ACC112 (cell line): ENCODE measurements at regions not wholly inside any gene's neighbourhood (a gene's known extent, or its start where the extent isn't known, plus 50 kb on each side); places are given as distances from the start of the nearest gene placed in this dataset.

Experiments
- H2AFZ ChIP-seq: fragments of 200-600 bp; sonication (generic); one replicate; pipeline ENCODE4 v1.6.0; 2017; ENCODE audit warnings: antibody characterized with exemption, low read length; ENCODE audit not compliant: unreplicated experiment
- H3K27ac ChIP-seq: fragments of 200-600 bp; sonication (generic); 2 replicates; pipeline ENCODE4 v1.5.1; 2014; ENCODE audit warnings: low read depth, mild to moderate bottlenecking, antibody characterized with exemption, low read length, moderate library complexity
- H3K27me3 ChIP-seq: fragments of 200-600 bp; sonication (generic); 2 replicates; pipeline ENCODE4 v1.6.1; 2014; ENCODE audit warnings: mild to moderate bottlenecking, antibody characterized with exemption, low read length, moderate library complexity, mixed read lengths; ENCODE audit not compliant: insufficient read depth
- H3K36me3 ChIP-seq: fragments of 200-600 bp; sonication (generic); 2 replicates; pipeline ENCODE4 v1.6.1; 2016; ENCODE audit warnings: mild to moderate bottlenecking, antibody characterized with exemption, low read length, moderate library complexity, mixed read lengths; ENCODE audit not compliant: insufficient read depth
- H3K4me1 ChIP-seq: fragments of 200-600 bp; sonication (generic); one replicate; pipeline ENCODE4 v1.6.1; 2016; ENCODE audit warnings: low read length, mixed read lengths; ENCODE audit not compliant: insufficient read depth, unreplicated experiment, control insufficient read depth
- H3K4me3 ChIP-seq: fragments of 200-600 bp; sonication (generic); 2 replicates; pipeline ENCODE4 v1.5.1; 2014; ENCODE audit warnings: mild to moderate bottlenecking, low read depth, low read length
- H3K79me2 ChIP-seq: fragments of 200-600 bp; sonication (generic); one replicate; pipeline ENCODE4 v1.6.0; 2016; ENCODE audit warnings: low read length; ENCODE audit not compliant: control insufficient read depth, unreplicated experiment, insufficient read depth

GRCh38 chr22:22092974-22093373, 110.4 kb upstream of the TOP3B start:
- no peaks in the 10 kb centered on the region for H3K79me2 ChIP-seq
- peaks cover 64% of the 10 kb centered on the region for H3K27me3 ChIP-seq
- H3K4me1 ChIP-seq: no peaks in the 10 kb centered on the region
- H2AFZ ChIP-seq: no peak overlapping the region
- H3K36me3 ChIP-seq: no peaks in the 10 kb centered on the region
- H3K4me3 ChIP-seq: no peak overlapping the region
- H3K27ac ChIP-seq: no peak overlapping the region

- Histone ChIP-seq H3K36me3 (no peaks in the 10 kb centered on the region), H3K4me1 (no peaks in the 10 kb centered on the region), H2AFZ (no peak overlapping the region), H3K4me3 (no peak overlapping the region), H3K27ac (no peak overlapping the region), H3K27me3 (peaks cover 56% of the 10 kb centered on the region), H3K79me2 (no peaks in the 10 kb centered on the region)
Observed at GRCh38 chr22:22092101-22092500, 109.5 kb upstream of the TOP3B start.

DNA sequence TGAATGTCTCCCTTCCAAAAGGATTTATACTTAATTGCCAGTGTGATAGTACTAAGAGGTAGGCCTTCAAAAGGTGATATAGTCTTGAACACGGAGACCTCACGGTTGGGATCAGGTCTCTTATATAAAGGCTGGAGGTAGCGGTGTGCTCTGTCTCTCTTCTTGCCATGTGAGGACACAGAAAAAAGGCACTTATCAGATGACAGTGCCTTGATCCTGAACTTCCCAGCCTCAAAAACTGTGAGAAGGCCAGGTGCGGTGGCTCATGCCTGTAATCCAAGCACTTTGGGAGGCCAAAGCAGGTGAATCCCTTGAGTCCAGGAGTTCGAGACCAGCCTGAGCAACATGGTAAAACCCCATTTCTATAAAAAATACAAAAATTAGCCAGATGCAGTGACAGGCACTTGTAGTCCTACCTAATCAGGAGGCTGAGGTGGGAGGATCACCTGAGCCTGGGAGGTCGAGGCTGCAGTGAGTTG, 108.9 kb upstream of the TOP3B start:
- H3K79me2 ChIP-seq: no peaks in the 10 kb centered on the region
- H3K4me1 ChIP-seq: peaks cover 4% of the 10 kb centered on the region
- no peaks in the 10 kb centered on the region for H3K36me3 ChIP-seq
- no peak overlapping the region for H3K4me3 ChIP-seq
- H3K27me3 ChIP-seq: peaks cover 50% of the 10 kb centered on the region
- H2AFZ ChIP-seq: no peak overlapping the region
- H3K27ac ChIP-seq: no peak overlapping the region

GRCh38 chr22:22090650-22091399, 108.2 kb upstream of the TOP3B start:
- peaks cover 10% of the 10 kb centered on the region for H3K4me1 ChIP-seq
- no peak overlapping the region for H3K4me3 ChIP-seq
- H3K79me2 ChIP-seq: no peaks in the 10 kb centered on the region
- H2AFZ ChIP-seq: no peak overlapping the region
- no peaks in the 10 kb centered on the region for H3K36me3 ChIP-seq
- H3K27ac ChIP-seq: no peak overlapping the region
- peaks cover 45% of the 10 kb centered on the region for H3K27me3 ChIP-seq

DNA sequence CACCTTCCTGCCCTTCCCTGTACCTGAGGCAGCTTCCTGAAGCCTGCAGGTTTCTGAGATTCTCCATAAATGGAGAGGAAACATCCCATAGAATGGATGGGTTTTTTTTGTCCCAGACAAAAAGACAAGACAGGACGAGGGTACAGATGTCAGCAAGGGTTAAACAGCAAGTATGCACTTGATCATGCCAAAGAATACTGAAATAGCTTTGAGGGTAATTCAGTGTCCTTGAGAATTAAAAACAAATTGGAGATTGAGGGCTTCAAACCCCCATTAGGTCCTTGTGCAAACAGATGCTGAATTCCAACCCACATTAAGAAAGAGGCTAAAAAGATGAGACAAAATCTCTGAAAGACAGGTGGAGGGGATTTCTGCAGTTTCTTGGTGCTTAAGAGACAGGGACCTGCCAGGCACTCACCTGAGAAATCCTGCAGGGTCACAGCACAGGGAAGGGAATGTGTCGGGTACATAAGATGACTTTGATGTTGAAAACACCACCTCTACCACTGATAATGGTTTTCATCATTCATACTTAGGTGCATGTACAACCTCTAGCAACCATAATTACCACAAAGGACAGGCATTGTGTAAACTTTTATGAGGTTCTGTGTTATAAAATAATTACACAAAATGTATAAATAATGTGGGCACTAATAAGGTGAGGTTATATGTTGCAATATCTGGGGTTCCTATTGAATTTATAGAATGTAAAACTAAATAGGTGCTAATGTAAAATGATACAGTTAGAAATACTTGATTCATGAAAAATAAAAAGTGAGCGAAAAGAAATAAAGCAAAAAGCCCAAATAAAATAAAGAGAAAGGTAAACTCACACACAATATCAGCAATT, 107.1 kb upstream of the TOP3B start:
- Histone ChIP-seq H3K27ac (no peak overlapping the region), H3K4me1 (peaks cover 12% of the 10 kb centered on the region), H3K36me3 (no peaks in the 10 kb centered on the region), H3K27me3 (peaks cover 37% of the 10 kb centered on the region), H2AFZ (no peak overlapping the region), H3K4me3 (no peak overlapping the region), H3K79me2 (no peaks in the 10 kb centered on the region)

DNA sequence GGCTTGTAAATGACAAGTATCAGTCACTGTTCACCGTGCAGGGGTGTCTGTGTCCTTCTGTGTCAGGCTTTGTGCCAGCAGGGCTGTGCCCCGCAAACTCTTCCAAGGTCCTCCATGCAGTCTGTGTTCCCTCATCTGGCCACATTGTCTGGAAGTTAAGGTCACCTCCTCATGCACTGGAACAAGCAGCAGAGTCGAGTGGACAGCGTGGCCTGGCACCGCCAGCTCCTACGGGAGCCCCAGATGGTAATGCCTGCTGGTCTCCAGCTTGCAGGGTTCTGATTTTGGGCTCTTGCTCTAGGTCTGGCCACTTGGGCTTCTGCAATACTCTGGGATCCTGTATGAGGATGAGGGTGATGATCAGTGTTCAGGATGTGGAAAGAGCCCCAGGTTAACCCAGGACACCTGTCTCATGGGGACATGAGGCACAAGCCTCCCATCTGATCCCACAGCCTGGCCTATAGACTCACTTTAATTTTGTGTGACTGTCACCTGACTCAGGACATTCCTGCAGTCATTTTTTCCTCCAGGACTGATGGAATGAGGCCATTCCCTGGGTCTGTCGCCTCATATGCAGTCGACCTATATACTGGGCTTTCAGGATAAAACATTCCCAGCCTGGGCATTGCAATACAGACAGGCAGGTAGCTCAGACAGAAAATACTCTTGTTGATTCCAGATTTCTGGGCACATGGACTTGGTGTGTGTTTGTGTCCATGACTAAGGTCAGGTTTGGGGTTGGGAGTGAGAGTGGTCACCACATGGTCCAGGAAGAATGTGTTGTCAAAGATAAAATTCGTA, 106.3 kb upstream of the TOP3B start:
- Histone ChIP-seq H3K36me3 (no peaks in the 10 kb centered on the region), H3K4me1 (peaks cover 12% of the 10 kb centered on the region), H3K27ac (no peak overlapping the region), H3K27me3 (peaks cover 30% of the 10 kb centered on the region), H2AFZ (no peak overlapping the region), H3K4me3 (no peak overlapping the region), H3K79me2 (no peaks in the 10 kb centered on the region)

DNA sequence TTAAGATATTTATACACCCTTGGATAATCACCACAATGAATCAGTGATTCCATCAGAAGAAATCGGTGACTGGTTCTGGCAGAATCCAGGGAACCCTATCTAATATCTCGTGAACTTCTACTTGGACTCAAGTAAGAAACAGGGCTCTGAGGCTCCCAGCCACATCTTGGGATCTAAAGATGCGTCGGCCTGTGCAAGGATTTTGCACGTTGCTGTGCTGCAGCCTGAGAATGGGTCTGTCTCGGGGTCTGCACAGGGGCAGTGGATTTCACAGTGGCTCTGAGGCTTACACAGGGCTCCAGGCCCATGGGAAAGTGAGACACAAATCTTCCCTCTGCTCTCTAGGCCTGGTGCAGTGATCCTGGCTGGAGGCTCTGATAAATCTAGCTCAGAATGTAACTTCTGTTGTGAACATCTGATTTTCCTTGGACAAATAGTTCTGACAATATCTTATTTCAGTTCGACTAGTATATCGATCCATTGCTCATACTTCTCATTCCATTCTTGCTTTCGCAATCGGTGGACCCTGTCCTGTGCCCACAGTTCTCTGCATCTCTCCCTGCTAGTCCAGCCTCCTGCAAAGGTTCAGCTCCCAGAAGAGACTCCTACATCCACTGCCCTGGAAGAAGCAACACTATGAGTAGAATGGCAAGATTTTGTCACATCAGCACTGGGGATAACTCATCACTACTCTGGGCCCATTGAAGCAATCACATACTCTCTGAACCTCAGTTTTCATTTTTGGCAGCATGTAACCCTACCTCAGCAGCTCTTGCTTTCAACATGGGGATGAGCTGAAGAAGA, 105.5 kb upstream of the TOP3B start:
- Histone ChIP-seq H2AFZ (no peak overlapping the region), H3K79me2 (no peaks in the 10 kb centered on the region), H3K27me3 (peaks cover 29% of the 10 kb centered on the region; the same call in 1 of the 2 replicates), H3K4me3 (no peak overlapping the region), H3K27ac (no peak overlapping the region), H3K36me3 (no peaks in the 10 kb centered on the region), H3K4me1 (peaks cover 12% of the 10 kb centered on the region)

GRCh38 chr22:22086501-22087158, 104.0 kb upstream of the TOP3B start:
- Histone ChIP-seq H3K36me3 (no peaks in the 10 kb centered on the region), H2AFZ (no peak overlapping the region), H3K27ac (no peak overlapping the region), H3K27me3 (peaks cover 22% of the 10 kb centered on the region; the same call in 1 of the 2 replicates), H3K4me3 (no peak overlapping the region), H3K79me2 (no peaks in the 10 kb centered on the region), H3K4me1 (peaks cover 12% of the 10 kb centered on the region)

DNA sequence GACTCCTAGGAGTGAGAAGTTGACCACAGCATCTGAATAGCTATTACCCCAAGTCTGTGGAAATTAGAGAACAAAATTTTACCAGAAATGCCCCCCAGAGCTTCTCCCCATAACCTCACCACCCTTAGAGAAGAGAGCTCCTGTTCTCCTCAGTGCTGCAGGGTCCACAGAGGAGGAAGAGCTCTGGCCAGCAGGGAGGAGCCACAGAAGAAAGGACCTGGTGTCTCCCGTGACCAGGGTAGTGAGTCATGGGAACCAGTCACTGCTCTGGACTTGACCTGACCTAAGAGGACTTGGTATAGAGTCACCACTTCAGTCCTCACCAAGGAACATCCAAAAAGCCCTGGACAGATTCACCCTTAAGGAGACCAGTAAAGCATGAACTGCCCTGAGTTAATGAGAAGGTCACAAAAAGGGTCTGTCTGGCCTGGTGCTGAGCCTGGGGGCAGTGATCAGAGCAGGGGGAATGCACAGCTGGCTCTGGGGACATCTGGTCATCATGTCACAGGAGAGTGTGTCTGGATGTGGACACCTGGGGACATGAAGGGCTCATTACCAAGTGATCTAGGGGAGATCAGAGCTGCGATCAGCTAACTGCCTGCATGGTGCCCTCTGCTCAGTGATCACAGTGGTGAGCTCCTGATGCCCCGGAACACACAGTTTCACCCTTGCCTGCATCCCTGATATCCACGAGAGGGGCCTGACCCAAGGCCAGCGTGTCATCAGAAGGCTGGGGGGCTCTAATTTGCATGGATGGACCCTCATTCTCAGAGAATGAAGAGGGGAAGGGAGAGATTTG, 103.3 kb upstream of the TOP3B start:
- Histone ChIP-seq H3K79me2 (no peaks in the 10 kb centered on the region), H3K4me1 (peaks cover 12% of the 10 kb centered on the region), H3K36me3 (no peaks in the 10 kb centered on the region), H3K4me3 (no peak overlapping the region), H3K27ac (no peak overlapping the region), H3K27me3 (peaks cover 23% of the 10 kb centered on the region; the same call in 1 of the 2 replicates), H2AFZ (no peak overlapping the region)
